WERI-Rb-1 (cell line): ENCODE measurements at regions not wholly inside any gene's neighbourhood (a gene's known extent, or its start where the extent isn't known, plus 50 kb on each side); places are given as distances from the start of the nearest gene placed in this dataset.

Experiments
- DNase-seq: peaks from one replicate; pipeline ENCODE4 v3.0.0-alpha.2; 2020
- H3K27ac ChIP-seq: fragments of 250-450 bp; sonication (Bioruptor Pico); 2 replicates; pipeline ENCODE4 v1.5.1; 2020; ENCODE audit warnings: mild to moderate bottlenecking, moderate library complexity
- H3K27me3 ChIP-seq: fragments of 250-450 bp; sonication (Bioruptor Pico); 2 replicates; pipeline ENCODE4 v1.5.1; 2021; ENCODE audit warnings: mild to moderate bottlenecking, low read depth, moderate library complexity; ENCODE audit not compliant: insufficient read depth, severe bottlenecking
- H3K36me3 ChIP-seq: fragments of 250-450 bp; sonication (Bioruptor Pico); 2 replicates; pipeline ENCODE4 v1.5.1; 2020; ENCODE audit warnings: mild to moderate bottlenecking, moderate library complexity
- H3K4me3 ChIP-seq: 2 replicates; pipeline ENCODE4 v1.5.1; 2011; ENCODE audit warnings: low read depth, mild to moderate bottlenecking, control low read depth, low read length
- H3K9me3 ChIP-seq: fragments of 250-450 bp; sonication (Bioruptor Pico); 2 replicates; pipeline ENCODE4 v1.5.1; 2021; ENCODE audit warnings: mild to moderate bottlenecking, moderate library complexity; ENCODE audit not compliant: severe bottlenecking
- TF ChIP-seq, protein P1 (sequence below): IDR thresholded peaks from 2 replicates; pipeline ENCODE4 v1.5.1; 2011; ENCODE audit warnings: low read depth, mild to moderate bottlenecking, control low read depth, inconsistent platforms, low read length

GRCh38 chr12:94786906-94787305 is 136.5 kb upstream of the TMCC3 start:
- TF ChIP-seq, protein P1, sequence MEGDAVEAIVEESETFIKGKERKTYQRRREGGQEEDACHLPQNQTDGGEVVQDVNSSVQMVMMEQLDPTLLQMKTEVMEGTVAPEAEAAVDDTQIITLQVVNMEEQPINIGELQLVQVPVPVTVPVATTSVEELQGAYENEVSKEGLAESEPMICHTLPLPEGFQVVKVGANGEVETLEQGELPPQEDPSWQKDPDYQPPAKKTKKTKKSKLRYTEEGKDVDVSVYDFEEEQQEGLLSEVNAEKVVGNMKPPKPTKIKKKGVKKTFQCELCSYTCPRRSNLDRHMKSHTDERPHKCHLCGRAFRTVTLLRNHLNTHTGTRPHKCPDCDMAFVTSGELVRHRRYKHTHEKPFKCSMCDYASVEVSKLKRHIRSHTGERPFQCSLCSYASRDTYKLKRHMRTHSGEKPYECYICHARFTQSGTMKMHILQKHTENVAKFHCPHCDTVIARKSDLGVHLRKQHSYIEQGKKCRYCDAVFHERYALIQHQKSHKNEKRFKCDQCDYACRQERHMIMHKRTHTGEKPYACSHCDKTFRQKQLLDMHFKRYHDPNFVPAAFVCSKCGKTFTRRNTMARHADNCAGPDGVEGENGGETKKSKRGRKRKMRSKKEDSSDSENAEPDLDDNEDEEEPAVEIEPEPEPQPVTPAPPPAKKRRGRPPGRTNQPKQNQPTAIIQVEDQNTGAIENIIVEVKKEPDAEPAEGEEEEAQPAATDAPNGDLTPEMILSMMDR, result no peak
- H3K36me3 ChIP-seq, result no peaks in the 10 kb centered on the region
- no peaks in the 10 kb centered on the region for H3K9me3 ChIP-seq
- no peak for DNase-seq
- H3K27ac ChIP-seq, result no peak overlapping the region
- no peaks in the 10 kb centered on the region for H3K27me3 ChIP-seq
- H3K4me3 ChIP-seq, result no peak overlapping the region

DNA sequence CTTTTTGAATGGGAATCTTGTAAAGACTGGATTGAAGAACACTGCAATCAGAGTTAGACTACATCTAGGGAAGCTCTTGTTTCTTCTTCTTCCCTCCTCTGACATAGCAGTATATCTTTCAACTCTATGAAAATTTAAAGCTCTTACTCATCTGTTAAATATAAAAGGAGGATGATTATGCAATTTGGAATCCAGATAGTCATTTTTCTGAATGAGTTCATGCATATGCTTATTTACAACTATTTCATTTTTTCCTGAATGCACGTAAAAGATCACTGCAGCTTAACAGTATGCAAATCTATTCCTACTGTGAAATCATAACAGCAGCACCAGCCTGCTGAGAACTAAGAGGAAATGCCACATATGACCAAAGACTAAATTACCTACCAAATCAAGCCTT is 133.5 kb upstream of the TMCC3 start:
- DNase-seq, result no peak
- no peak overlapping the region for H3K27ac ChIP-seq
- no peaks in the 10 kb centered on the region for H3K9me3 ChIP-seq
- no peaks in the 10 kb centered on the region for H3K27me3 ChIP-seq
- TF ChIP-seq, protein P1, result no peak
- no peaks in the 10 kb centered on the region for H3K36me3 ChIP-seq
- H3K4me3 ChIP-seq, result no peak overlapping the region

- Histone ChIP-seq H3K27me3 (no peaks in the 10 kb centered on the region), H3K36me3 (no peaks in the 10 kb centered on the region), H3K9me3 (no peaks in the 10 kb centered on the region), H3K4me3 (no peak overlapping the region), H3K27ac (no peak overlapping the region)
- DNase-seq, result no peak
- TF ChIP-seq, protein P1, result no peak
Observed at GRCh38 chr12:94783343-94783742, 133.0 kb upstream of the TMCC3 start.

DNA sequence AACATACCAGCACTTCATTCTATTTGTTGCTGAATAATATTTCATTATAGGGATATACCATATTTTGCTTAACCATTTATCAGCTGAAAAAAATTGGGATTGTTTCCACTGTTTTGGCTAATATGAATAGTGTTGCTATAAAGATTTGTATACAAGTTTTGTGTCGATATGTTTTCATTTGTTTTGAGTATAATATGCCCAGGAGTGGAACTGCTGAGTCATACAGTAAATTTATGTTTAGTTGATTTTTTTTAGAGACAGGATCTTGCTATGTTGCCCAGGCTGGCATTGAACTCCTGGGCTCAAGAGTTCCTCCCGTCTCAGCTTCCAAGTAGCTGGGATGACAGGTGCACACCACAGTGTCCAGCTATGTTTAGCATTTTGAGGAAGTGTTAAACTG is 131.5 kb upstream of the TMCC3 start:
- TF ChIP-seq, protein P1, result no peak
- H3K4me3 ChIP-seq, result no peak overlapping the region
- DNase-seq, result no peak
- no peaks in the 10 kb centered on the region for H3K36me3 ChIP-seq
- no peaks in the 10 kb centered on the region for H3K9me3 ChIP-seq
- H3K27me3 ChIP-seq, result no peaks in the 10 kb centered on the region
- no peak overlapping the region for H3K27ac ChIP-seq

DNA sequence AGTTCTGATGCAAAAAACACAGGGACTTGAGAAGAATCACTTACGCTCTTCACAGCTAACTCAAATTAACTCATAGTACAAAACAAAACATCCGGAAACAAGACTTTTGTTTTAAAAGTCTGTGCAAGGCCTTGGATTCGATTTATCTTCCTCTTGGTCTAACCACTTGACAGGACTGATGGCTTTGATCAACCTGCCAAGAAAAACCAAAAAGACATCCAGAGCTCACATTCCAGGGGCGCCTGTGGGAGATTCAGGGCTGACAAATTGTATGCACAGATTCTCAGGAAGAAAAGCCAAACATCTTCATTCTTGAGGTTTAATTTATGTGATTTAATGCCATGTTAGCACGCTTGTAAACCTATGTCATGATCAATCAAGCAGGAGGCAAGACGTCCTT is 129.1 kb upstream of the TMCC3 start:
- Histone ChIP-seq H3K27me3 (no peaks in the 10 kb centered on the region), H3K36me3 (no peaks in the 10 kb centered on the region), H3K27ac (no peak overlapping the region), H3K4me3 (no peak overlapping the region), H3K9me3 (no peaks in the 10 kb centered on the region)
- no peak for DNase-seq
- TF ChIP-seq, protein P1, result no peak

DNA sequence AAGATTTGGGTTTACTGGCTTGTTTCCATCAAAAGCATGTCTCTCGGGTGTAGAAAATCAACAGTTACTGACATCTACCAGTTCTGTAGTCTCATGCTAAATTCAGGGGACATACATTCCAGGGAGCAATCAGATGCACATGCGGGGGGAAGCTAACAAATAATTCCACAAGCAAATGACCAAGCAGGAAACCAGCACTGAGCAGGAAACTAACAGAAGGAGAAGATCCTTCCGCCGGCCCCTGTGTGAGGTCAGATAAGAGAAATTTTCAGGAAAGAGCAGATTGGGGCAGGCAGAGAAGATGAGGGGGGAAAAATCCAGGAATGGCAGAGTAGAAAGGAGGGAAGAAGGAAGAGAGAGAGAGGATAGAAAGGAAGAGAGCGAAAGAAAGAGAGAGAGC is 127.6 kb upstream of the TMCC3 start:
- Histone ChIP-seq H3K4me3 (no peak overlapping the region), H3K27me3 (no peaks in the 10 kb centered on the region), H3K9me3 (peaks cover 3% of the 10 kb centered on the region), H3K27ac (no peak overlapping the region), H3K36me3 (no peaks in the 10 kb centered on the region)
- TF ChIP-seq, protein P1, result no peak
- no peak for DNase-seq
